ENCODE measurements at regions not wholly inside any gene's neighbourhood (a gene's known extent, or its start where the extent isn't known, plus 50 kb on each side); places are given as distances from the start of the nearest gene placed in this dataset.

- no peak for DNase-seq
These were observed 58.2 kb upstream of the LMO1 start for GRCh38 chr11:8321876-8322275.

GRCh38 chr11:8320076-8320475 is 56.4 kb upstream of the LMO1 start:
- no peak for DNase-seq

GRCh38 chr11:8318536-8318935 is 54.9 kb upstream of the LMO1 start:
- peak; percentile 1 for DNase-seq

GRCh38 chr11:8317159-8317558 is 53.5 kb upstream of the LMO1 start:
- DNase-seq: no peak

GRCh38 chr11:8315954-8316353 is 52.3 kb upstream of the LMO1 start:
- DNase-seq: peak; percentile 50

- peak; percentile 50 for DNase-seq
These were observed 51.8 kb upstream of the LMO1 start for GRCh38 chr11:8315463-8315862.

- DNase-seq: no peak
These were observed 51.2 kb upstream of the LMO1 start for GRCh38 chr11:8314916-8315315.

GRCh38 chr11:8313504-8314090 is 49.9 kb upstream of the LMO1 start:
- DNase-seq: no peak
